Ovary (tissue), 3 donors: ENCODE measurements at regions not wholly inside any gene's neighbourhood (a gene's known extent, or its start where the extent isn't known, plus 50 kb on each side); places are given as distances from the start of the nearest gene placed in this dataset.

Experiments used
- CTCF ChIP-seq, 3 donors: fragments of 450-650 bp in 2 of 3; fragments of 200-600 bp in 1 of 3; IDR thresholded peaks; one replicate each; pipeline versions ENCODE4 v1.5.1 to v1.8.0; 2016 to 2022; ENCODE audit warnings: antibody characterized with exemption in 3 of 3, mild to moderate bottlenecking in 1 of 3
- EP300 ChIP-seq: sonication (generic); formaldehyde crosslinking; IDR thresholded peaks from one replicate; pipeline ENCODE4 v1.6.1; 2017; ENCODE audit warnings: antibody characterized with exemption
- POLR2A ChIP-seq: fragments of 450-650 bp; IDR thresholded peaks from one replicate; pipeline ENCODE4 v1.6.1; 2017; ENCODE audit warnings: antibody characterized with exemption, mild to moderate bottlenecking, moderate library complexity
- donor health status: DM: no; HTN: no; CAD: no.

DNA sequence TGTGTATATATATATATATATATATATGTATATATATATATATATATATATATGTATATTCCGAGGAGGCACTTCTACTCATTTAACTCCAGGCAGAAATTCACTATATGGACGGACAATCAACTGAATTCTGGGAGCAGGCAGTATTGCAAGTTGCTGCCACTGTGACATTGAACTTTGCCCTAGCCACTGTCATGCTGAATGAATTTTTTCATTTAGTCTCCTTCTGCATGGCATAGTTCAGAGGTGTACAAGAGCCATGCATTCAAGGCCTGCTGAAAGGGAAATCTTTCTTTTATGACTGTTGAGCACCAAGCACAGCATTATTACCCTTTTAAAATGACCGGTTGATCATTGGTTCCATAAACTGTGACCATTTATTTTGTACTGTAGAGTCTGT, 176.2 kb upstream of the THRB start:
- TF ChIP-seq CTCF (IDR thresholded peaks at IDR 0.05) (no peak), POLR2A (no peak), EP300 (no peak)
